Kidney epithelial cell (primary cell): ENCODE measurements at regions not wholly inside any gene's neighbourhood (a gene's known extent, or its start where the extent isn't known, plus 50 kb on each side); places are given as distances from the start of the nearest gene placed in this dataset.
A peak's percentile ranks its signal among the peaks of the same experiment; 100 is the strongest.

Experiments
- DNase-seq: peaks from one replicate; pipeline ENCODE4 v3.0.0-alpha.2; 2010; ENCODE audit warnings: low read depth
- H3K27me3 ChIP-seq: 2 replicates; pipeline ENCODE4 v1.6.0; 2011; ENCODE audit warnings: low read length; ENCODE audit not compliant: control insufficient read depth, insufficient read depth
- H3K36me3 ChIP-seq: 2 replicates; pipeline ENCODE4 v1.5.1; 2011; ENCODE audit warnings: low read length; ENCODE audit not compliant: control insufficient read depth, insufficient read depth
- H3K4me3 ChIP-seq: 2 replicates; pipeline ENCODE4 v1.5.1; 2011; ENCODE audit warnings: low read depth, mild to moderate bottlenecking, control low read depth, low read length
- CTCF ChIP-seq: IDR thresholded peaks from 2 replicates; pipeline ENCODE4 v1.5.1; 2011; ENCODE audit warnings: mild to moderate bottlenecking, moderate library complexity, low read length, control low read depth, inconsistent platforms; ENCODE audit not compliant: insufficient read depth, poor library complexity, severe bottlenecking

DNA sequence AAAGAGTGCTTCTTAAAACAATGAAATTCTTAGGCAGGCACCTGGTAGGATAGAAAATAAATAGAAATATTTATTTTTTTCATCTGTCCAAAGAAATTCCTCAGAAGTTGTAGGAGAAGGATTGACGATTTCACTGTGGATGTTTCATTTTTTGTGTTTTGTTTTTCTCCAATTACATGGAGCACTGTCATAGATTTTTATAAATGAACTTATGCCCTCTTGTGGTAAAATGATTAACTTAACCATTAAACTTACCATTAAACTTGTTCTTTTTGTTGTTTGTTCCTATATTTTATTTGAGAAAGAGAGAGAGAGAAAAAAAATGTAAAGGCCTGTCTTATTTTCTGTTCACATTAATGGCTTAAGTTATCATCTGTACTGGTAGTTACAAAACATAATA lies 339.2 kb downstream of the PRR16 start:
- no peak for DNase-seq
- Histone ChIP-seq H3K27me3 (no peaks in the 10 kb centered on the region), H3K4me3 (no peak overlapping the region), H3K36me3 (no peaks in the 10 kb centered on the region)
- peak; percentile 2 for TF ChIP-seq CTCF

DNA sequence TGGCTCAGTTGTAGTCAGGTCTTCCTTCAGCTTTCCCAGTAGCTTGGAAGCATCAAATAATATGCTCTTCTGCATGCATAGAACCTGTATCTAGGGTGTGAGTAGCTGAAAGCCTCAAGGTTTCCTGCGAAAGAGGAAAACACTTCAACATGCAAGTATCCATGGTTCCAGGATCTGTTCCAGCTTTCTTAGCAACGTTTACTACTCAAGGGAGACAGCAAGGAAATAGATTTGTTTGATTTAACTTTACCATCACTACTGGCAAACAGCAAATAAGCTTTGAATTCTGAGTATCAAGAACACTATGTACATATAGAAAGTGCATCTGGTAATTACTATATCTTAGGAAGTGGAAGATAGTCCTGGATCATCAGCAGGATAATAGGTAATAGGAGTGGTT lies 341.0 kb downstream of the PRR16 start:
- TF ChIP-seq CTCF: no peak
- H3K27me3 ChIP-seq: no peaks in the 10 kb centered on the region
- no peaks in the 10 kb centered on the region for H3K36me3 ChIP-seq
- no peak for DNase-seq
- H3K4me3 ChIP-seq: no peak overlapping the region

DNA sequence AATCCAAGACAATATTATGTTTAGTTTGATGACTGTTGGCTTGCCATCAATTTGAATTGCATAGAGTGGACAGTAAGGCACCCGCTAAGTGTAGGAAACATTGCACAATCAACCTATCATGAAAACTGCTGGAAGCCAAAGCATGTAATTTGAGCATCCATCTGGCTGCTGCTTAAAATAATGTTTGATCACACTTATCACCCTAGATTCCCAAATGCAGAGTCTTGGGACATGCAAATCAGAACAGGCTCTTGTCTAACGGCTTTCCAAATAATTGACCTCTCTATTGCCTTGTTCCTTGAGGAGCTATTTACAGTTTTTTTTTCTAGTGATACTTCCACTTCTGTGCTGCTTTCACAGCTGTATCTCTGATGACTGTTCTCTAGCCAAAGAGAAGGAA lies 342.1 kb downstream of the PRR16 start:
- H3K36me3 ChIP-seq: no peaks in the 10 kb centered on the region
- H3K27me3 ChIP-seq: no peaks in the 10 kb centered on the region
- DNase-seq: no peak
- no peak for TF ChIP-seq CTCF
- H3K4me3 ChIP-seq: no peak overlapping the region

- no peaks in the 10 kb centered on the region for H3K27me3 ChIP-seq
- no peak for TF ChIP-seq CTCF
- no peak overlapping the region for H3K4me3 ChIP-seq
- no peak for DNase-seq
- no peaks in the 10 kb centered on the region for H3K36me3 ChIP-seq
These were observed 344.0 kb downstream of the PRR16 start for GRCh38 chr5:120808135-120808534.

- Histone ChIP-seq H3K27me3 (no peaks in the 10 kb centered on the region), H3K4me3 (no peak overlapping the region), H3K36me3 (no peaks in the 10 kb centered on the region)
- TF ChIP-seq CTCF: no peak
- no peak for DNase-seq
These were observed 344.5 kb downstream of the PRR16 start for GRCh38 chr5:120808606-120809005.

- TF ChIP-seq CTCF: no peak
- H3K27me3 ChIP-seq: no peaks in the 10 kb centered on the region
- no peak overlapping the region for H3K4me3 ChIP-seq
- no peaks in the 10 kb centered on the region for H3K36me3 ChIP-seq
- no peak for DNase-seq
These were observed 349.5 kb downstream of the PRR16 start for GRCh38 chr5:120813551-120813950.
